ENCODE measurements at regions not wholly inside any gene's neighbourhood (a gene's known extent, or its start where the extent isn't known, plus 50 kb on each side); places are given as distances from the start of the nearest gene placed in this dataset.

- Histone ChIP-seq H3K27me3 (no peaks in the 10 kb centered on the region), H3K4me1 (no peaks in the 10 kb centered on the region), H3K36me3 (no peaks in the 10 kb centered on the region), H3K27ac (no peak overlapping the region), H3K9me3 (no peaks in the 10 kb centered on the region), H3K4me3 (no peak overlapping the region)
- TF ChIP-seq EP300 (IDR thresholded peaks at IDR 0.05): no peak
- TF ChIP-seq POLR2A (IDR thresholded peaks at IDR 0.05): no peak
- TF ChIP-seq CTCF (IDR thresholded peaks at IDR 0.05): no peak
- no peak for TF ChIP-seq POLR2AphosphoS5 (IDR thresholded peaks at IDR 0.05)
- WGBS, 2 donors: 71 to 73% methylated on average over 12 of the region's 12 CpGs
- peak; percentile 73 for DNase-seq
- intact Hi-C loops (cut with DNase I): no loop called here
Measured at GRCh38 chr18:76670564-76671288, 151.6 kb upstream of the ZNF236 start.

GRCh38 chr18:76668546-76668945 is 153.8 kb upstream of the ZNF236 start:
- Histone ChIP-seq H3K36me3 (no peaks in the 10 kb centered on the region), H3K4me1 (no peaks in the 10 kb centered on the region), H3K9me3 (no peaks in the 10 kb centered on the region), H3K4me3 (no peak overlapping the region), H3K27ac (no peak overlapping the region), H3K27me3 (no peaks in the 10 kb centered on the region)
- no peak for DNase-seq
- WGBS, 2 donors: 77 to 79% methylated on average over 5 of the region's 5 CpGs
- intact Hi-C loops (cut with DNase I): no loop called here
- TF ChIP-seq POLR2A (IDR thresholded peaks at IDR 0.05) (no peak), POLR2AphosphoS5 (IDR thresholded peaks at IDR 0.05) (no peak), CTCF (IDR thresholded peaks at IDR 0.05) (no peak), EP300 (IDR thresholded peaks at IDR 0.05) (no peak)

- no peaks in the 10 kb centered on the region for H3K27me3 ChIP-seq
- intact Hi-C loops (cut with DNase I): no loop called here
- TF ChIP-seq POLR2A (IDR thresholded peaks at IDR 0.05): no peak
- no peaks in the 10 kb centered on the region for H3K9me3 ChIP-seq
- 91 to 94% methylated on average over 8 of the region's 8 CpGs for whole genome bisulfite sequencing, 2 donors
- no peak for DNase-seq
- no peaks in the 10 kb centered on the region for H3K4me1 ChIP-seq
- H3K36me3 ChIP-seq: no peaks in the 10 kb centered on the region
- no peak overlapping the region for H3K4me3 ChIP-seq
- H3K27ac ChIP-seq: no peak overlapping the region
Measured at GRCh38 chr18:76668119-76668518, 154.2 kb upstream of the ZNF236 start.

- no peak for TF ChIP-seq EP300 (IDR thresholded peaks at IDR 0.05)
- no peak for TF ChIP-seq POLR2A (IDR thresholded peaks at IDR 0.05)
- TF ChIP-seq CTCF (IDR thresholded peaks at IDR 0.05): no peak
- TF ChIP-seq POLR2AphosphoS5 (IDR thresholded peaks at IDR 0.05): no peak
- no peaks in the 10 kb centered on the region for H3K9me3 ChIP-seq
- H3K4me1 ChIP-seq: no peaks in the 10 kb centered on the region
- H3K27me3 ChIP-seq: no peaks in the 10 kb centered on the region
- no peaks in the 10 kb centered on the region for H3K36me3 ChIP-seq
- H3K27ac ChIP-seq: no peak overlapping the region
- intact Hi-C loops (cut with DNase I): no loop called here
- H3K4me3 ChIP-seq: no peak overlapping the region
- WGBS, 2 donors: 83 to 87% methylated on average over 12 of the region's 12 CpGs
- DNase-seq: no peak
Measured at GRCh38 chr18:76667603-76668002, 154.8 kb upstream of the ZNF236 start.

GRCh38 chr18:76662626-76663025 is 159.7 kb upstream of the ZNF236 start:
- intact Hi-C loops (cut with DNase I): no loop called here
- Histone ChIP-seq H3K4me1 (no peaks in the 10 kb centered on the region), H3K9me3 (no peaks in the 10 kb centered on the region), H3K27ac (no peak overlapping the region), H3K36me3 (no peaks in the 10 kb centered on the region), H3K27me3 (no peaks in the 10 kb centered on the region), H3K4me3 (no peak overlapping the region)
- TF ChIP-seq POLR2A (IDR thresholded peaks at IDR 0.05) (no peak), CTCF (IDR thresholded peaks at IDR 0.05) (no peak), EP300 (IDR thresholded peaks at IDR 0.05) (no peak), POLR2AphosphoS5 (IDR thresholded peaks at IDR 0.05) (no peak)
- WGBS, 2 donors: 57 to 68% methylated on average over 7 of the region's 7 CpGs
- no peak for DNase-seq

Measured in sigmoid colon (tissue), 6 donors.